Astrocyte of the cerebellum (primary cell): ENCODE measurements at regions not wholly inside any gene's neighbourhood (a gene's known extent, or its start where the extent isn't known, plus 50 kb on each side); places are given as distances from the start of the nearest gene placed in this dataset.

Experiments
- DNase-seq: peaks from one replicate; pipeline ENCODE4 v3.0.0-alpha.2; 2011; ENCODE audit warnings: low read depth
- H3K4me3 ChIP-seq: 2 replicates; pipeline ENCODE4 v1.5.1; 2011; ENCODE audit warnings: mild to moderate bottlenecking, low read depth, low read length, moderate library complexity
- in situ Hi-C: cut with HindIII; loops from 2 replicates; pipeline ENCODE4 v1.10.0; 2017; ENCODE audit warnings: low sequenced_read_pairs
- TF ChIP-seq, protein P1 (sequence below): IDR thresholded peaks from 2 replicates; pipeline ENCODE4 v1.5.1; 2012; ENCODE audit warnings: low read length, low read depth, moderate library complexity, mild to moderate bottlenecking; ENCODE audit errors: missing control alignments

DNA sequence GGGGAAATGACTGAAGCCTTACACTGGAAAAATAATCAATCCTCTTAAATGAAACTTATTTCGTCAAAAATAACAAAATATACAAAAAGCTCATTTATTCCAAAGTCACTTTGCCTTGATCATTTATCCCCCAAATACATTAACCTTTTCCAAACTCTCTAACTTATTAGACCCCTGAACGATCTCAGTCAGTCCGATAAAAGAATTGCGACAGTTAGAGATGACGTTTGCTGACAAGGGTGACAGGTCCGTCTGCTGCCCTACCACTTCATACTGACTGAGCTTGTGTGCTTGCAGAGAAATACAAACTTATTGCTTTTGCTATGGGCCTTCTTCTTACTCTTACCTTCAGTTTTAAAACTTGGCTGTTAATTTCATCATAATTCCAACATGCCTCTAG is 169.7 kb downstream of the ZDHHC21 start:
- TF ChIP-seq, protein P1, sequence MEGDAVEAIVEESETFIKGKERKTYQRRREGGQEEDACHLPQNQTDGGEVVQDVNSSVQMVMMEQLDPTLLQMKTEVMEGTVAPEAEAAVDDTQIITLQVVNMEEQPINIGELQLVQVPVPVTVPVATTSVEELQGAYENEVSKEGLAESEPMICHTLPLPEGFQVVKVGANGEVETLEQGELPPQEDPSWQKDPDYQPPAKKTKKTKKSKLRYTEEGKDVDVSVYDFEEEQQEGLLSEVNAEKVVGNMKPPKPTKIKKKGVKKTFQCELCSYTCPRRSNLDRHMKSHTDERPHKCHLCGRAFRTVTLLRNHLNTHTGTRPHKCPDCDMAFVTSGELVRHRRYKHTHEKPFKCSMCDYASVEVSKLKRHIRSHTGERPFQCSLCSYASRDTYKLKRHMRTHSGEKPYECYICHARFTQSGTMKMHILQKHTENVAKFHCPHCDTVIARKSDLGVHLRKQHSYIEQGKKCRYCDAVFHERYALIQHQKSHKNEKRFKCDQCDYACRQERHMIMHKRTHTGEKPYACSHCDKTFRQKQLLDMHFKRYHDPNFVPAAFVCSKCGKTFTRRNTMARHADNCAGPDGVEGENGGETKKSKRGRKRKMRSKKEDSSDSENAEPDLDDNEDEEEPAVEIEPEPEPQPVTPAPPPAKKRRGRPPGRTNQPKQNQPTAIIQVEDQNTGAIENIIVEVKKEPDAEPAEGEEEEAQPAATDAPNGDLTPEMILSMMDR: no peak
- DNase-seq: no peak
- in situ Hi-C loops: no loop called here
- no peak overlapping the region for H3K4me3 ChIP-seq

DNA sequence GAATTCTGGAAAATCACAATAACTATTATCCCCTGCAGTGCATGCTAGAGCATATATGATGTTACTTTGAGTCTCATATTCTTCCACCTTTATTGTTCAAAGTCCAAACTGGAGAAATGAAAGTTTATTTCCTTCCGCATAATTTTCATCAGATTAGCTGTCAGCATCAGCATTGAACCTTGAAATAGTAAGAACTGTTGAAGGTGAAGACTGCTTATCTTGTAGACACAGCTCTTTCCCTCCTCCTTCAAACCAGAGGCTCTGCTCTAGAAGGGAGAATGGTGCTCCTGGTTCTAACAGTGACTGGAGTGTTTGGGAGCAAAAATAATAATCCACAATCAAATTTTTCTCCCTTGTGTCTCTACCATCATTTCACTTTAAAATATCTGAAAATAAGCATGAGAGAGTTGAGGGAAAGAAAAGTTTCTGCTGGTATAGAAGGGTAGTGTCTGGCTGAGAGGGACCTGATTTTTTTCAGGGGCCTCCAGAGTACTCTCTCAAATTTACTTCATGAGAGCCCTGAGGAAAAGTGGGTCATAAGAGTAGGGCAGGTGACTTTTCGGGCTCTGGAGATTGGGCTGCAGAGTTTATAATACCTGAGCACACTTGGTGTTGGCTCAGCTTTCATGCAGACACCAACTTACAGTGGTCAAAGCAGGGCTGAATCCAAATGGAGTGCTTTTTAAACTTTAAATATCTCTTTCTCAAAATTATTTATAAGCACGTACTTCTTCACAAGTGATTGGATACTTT is 170.4 kb downstream of the ZDHHC21 start:
- in situ Hi-C loops: no loop called here
- no peak overlapping the region for H3K4me3 ChIP-seq
- DNase-seq: no peak
- TF ChIP-seq, protein P1: no peak

DNA sequence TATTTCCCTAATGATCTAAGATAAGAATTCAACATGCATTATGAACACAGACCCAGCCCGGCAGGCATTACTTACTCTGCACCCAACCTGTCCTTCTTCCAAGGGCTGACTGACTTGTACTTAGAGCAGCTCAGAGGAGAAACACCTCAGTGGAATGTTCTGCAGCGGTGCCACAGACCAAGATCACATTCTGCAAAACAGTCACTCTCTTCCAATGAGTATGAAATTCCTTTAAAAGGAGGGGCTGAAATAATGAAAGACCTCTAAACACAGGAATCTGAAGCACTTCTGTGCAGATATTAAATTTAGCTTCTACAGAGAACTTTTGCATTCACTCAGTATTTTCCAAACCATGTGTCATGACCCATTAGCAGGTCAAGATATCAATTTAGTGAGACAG is 172.9 kb downstream of the ZDHHC21 start:
- TF ChIP-seq, protein P1: no peak
- in situ Hi-C loops: no loop called here
- no peak for DNase-seq
- no peak overlapping the region for H3K4me3 ChIP-seq

- no peak overlapping the region for H3K4me3 ChIP-seq
- no peak for DNase-seq
- TF ChIP-seq, protein P1: no peak
- in situ Hi-C loops: no loop called here
These were observed 175.9 kb downstream of the ZDHHC21 start for GRCh38 chr9:14517154-14517906.

DNA sequence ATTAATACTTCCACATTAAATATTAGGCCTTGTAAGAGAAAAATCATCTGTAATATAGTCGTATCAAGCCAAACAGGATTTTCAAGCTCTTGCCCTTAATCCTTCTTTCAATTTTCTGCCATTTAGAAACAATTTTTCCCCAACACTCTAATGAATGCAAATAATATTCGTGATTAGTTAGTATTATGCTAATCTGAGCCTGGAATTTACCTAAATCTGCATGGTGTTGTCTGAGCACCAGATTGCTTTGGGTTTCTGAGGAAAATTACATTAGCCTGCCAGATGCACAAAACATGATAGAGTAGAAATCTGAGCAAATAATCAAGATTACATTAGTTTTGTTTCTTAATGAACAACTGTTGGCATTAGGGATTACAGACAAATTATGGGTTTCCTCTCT is 176.6 kb downstream of the ZDHHC21 start:
- H3K4me3 ChIP-seq: no peak overlapping the region
- in situ Hi-C loops: no loop called here
- DNase-seq: no peak
- TF ChIP-seq, protein P1: no peak

DNA sequence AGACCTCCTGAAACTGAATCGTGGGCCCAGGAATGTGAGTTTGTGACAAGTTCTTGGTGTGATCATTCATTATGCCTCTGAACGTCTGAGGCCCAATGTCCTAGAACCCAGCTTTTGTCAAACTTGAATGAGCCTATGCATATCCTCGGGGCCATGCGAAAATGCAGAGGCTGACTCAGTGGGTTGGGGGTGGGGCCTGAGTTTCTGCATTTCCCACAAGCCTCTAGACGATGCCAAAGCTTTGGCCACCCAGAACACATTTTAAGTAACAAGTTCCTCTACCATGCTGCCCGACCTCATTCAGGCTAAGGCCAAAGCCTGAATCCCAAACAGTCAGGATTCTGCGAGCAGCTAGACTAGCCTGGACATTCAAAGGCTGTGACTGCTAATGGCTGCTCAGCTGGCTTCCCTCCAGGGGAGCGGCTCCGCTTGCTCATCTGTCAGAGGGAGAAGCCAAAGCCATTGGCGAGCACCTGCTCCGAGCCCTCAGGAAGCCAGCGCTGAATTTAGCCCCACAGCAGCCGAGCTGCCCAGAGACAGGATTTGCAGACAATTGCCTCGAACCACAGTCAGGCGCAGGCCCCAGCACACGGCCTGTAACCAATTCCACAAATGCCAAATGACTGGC is 177.5 kb downstream of the ZDHHC21 start:
- in situ Hi-C loops: no loop called here

More for the DNA sequence above, 177.5 kb downstream of the ZDHHC21 start:
- H3K4me3 ChIP-seq: no peak overlapping the region
- TF ChIP-seq, protein P1: no peak
- no peak for DNase-seq
